ENCODE measurements at regions not wholly inside any gene's neighbourhood (a gene's known extent, or its start where the extent isn't known, plus 50 kb on each side); places are given as distances from the start of the nearest gene placed in this dataset.

- intact Hi-C loops (cut with DNase I, micrococcal nuclease) = loop anchor here (5.0 to 10.0 kb wide), 2 partner anchors 213 to 216 kb away; no protein-coding TSS in a partner anchor
- TF ChIP-seq CTCF (IDR thresholded peaks at IDR 0.05) = no peak
- Histone ChIP-seq H3K36me3 (ENCODE audit: low read depth) (no peaks in the 10 kb centered on the region), H3K4me1 (ENCODE audit: low read depth) (peaks cover 4% of the 10 kb centered on the region), H3K9me3 (no peaks in the 10 kb centered on the region), H3K4me3 (no peak overlapping the region)
- ATAC-seq = peak; percentile 71
- peak in 1 of 3 donors; percentile 27 for DNase-seq
Measured at GRCh38 chr3:150180334-150180733, 209.6 kb upstream of the PFN2 start.

- intact Hi-C loops (cut with DNase I, micrococcal nuclease) = no loop called here
- Histone ChIP-seq H3K4me3 (no peak overlapping the region), H3K4me1 (ENCODE audit: low read depth) (peaks cover 4% of the 10 kb centered on the region), H3K9me3 (no peaks in the 10 kb centered on the region), H3K36me3 (ENCODE audit: low read depth) (no peaks in the 10 kb centered on the region)
- ATAC-seq (no peak), DNase-seq (no peak)
- TF ChIP-seq CTCF (IDR thresholded peaks at IDR 0.05) = no peak
Measured at GRCh38 chr3:150179330-150179729, 208.6 kb upstream of the PFN2 start.

- Histone ChIP-seq H3K9me3 (no peaks in the 10 kb centered on the region), H3K36me3 (ENCODE audit: low read depth) (no peaks in the 10 kb centered on the region), H3K4me3 (no peak overlapping the region), H3K4me1 (ENCODE audit: low read depth) (peaks cover 4% of the 10 kb centered on the region)
- no peak for DNase-seq
- no peak for TF ChIP-seq CTCF (IDR thresholded peaks at IDR 0.05)
- ATAC-seq = no peak
- intact Hi-C loops (cut with DNase I, micrococcal nuclease) = no loop called here
Measured at GRCh38 chr3:150177673-150178381, 207.1 kb upstream of the PFN2 start.

- Histone ChIP-seq H3K36me3 (ENCODE audit: low read depth) (no peaks in the 10 kb centered on the region), H3K4me3 (no peak overlapping the region), H3K4me1 (ENCODE audit: low read depth) (no peaks in the 10 kb centered on the region), H3K9me3 (no peaks in the 10 kb centered on the region)
- ATAC-seq = no peak
- intact Hi-C loops (cut with DNase I, micrococcal nuclease) = no loop called here
- TF ChIP-seq CTCF (IDR thresholded peaks at IDR 0.05) = no peak
- DNase-seq = no peak
Measured at GRCh38 chr3:150174179-150174578, 203.5 kb upstream of the PFN2 start.

- DNase-seq (no peak), ATAC-seq (no peak)
- Histone ChIP-seq H3K9me3 (no peaks in the 10 kb centered on the region), H3K36me3 (ENCODE audit: low read depth) (no peaks in the 10 kb centered on the region), H3K4me3 (no peak overlapping the region), H3K4me1 (ENCODE audit: low read depth) (no peaks in the 10 kb centered on the region)
- no peak for TF ChIP-seq CTCF (IDR thresholded peaks at IDR 0.05)
- intact Hi-C loops (cut with DNase I, micrococcal nuclease) = no loop called here
Measured at GRCh38 chr3:150172356-150172755, 201.7 kb upstream of the PFN2 start.
